GM19023 (cell line): ENCODE measurements at regions not wholly inside any gene's neighbourhood (a gene's known extent, or its start where the extent isn't known, plus 50 kb on each side); places are given as distances from the start of the nearest gene placed in this dataset.
A peak's percentile ranks its signal among the peaks of the same experiment; 100 is the strongest.
"Not testable (repeated sequence)": the region's sequence is repeated elsewhere in the genome, so short reads cannot be mapped to it uniquely, and the experiment has no call there.

Experiments
- ATAC-seq: cut with Tn5 transposase; IDR thresholded peaks from one replicate; pipeline ENCODE4 v1.9.1; 2021; ENCODE audit warnings: mild to moderate bottlenecking, moderate library complexity; ENCODE audit not compliant: unreplicated experiment

- no peak for ATAC-seq
Measured at GRCh38 chr13:73327579-73327978, 268.8 kb downstream of the KLF5 start.

- ATAC-seq = peak; percentile 69
Measured at GRCh38 chr13:73325723-73326558, 267.1 kb downstream of the KLF5 start.

GRCh38 chr13:73324842-73325722 lies 266.3 kb downstream of the KLF5 start:
- ATAC-seq = no peak

GRCh38 chr13:73323615-73324014 lies 264.8 kb downstream of the KLF5 start:
- no peak for ATAC-seq

DNA sequence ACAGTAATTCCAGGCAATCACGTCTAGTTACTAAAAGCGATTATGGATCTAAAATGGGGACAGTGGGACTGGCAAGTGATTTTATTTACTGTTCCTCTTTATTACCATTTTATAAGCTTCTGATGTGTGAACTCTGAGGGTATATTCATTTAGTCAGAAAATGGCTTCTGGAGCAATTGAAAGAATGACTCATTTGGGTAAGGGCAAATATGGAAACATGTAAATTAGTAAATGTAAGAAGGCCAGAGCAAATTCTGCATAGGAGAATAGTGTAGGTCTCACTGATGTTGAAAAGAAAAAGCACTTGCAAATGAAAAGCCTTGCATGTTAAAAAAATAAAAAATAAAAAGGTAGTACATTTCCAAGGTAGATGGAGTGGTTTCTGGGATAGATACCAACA lies 262.2 kb downstream of the KLF5 start:
- ATAC-seq = no peak

GRCh38 chr13:73317140-73317539 lies 258.3 kb downstream of the KLF5 start:
- no peak for ATAC-seq

- no peak for ATAC-seq
Measured at GRCh38 chr13:73310366-73310765, 251.6 kb downstream of the KLF5 start.

DNA sequence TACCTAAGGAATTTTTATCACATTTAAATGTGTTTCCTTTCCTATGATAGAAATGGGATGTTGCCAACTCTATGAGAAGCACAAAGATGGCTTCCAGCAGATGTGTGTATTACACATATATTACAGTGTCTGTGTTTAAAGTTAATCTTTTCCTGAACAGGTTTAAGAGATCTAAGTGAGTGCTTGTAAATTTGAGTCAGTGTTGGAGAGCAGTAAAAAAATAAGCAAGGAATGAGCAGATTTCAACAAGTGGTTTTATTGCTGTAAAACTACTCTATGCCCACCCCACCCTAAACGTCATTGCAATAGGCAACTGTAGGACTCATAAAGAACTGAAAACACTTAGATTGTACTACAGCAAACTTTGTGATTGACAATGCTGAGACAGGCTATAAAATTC lies 248.7 kb downstream of the KLF5 start:
- ATAC-seq = no peak

DNA sequence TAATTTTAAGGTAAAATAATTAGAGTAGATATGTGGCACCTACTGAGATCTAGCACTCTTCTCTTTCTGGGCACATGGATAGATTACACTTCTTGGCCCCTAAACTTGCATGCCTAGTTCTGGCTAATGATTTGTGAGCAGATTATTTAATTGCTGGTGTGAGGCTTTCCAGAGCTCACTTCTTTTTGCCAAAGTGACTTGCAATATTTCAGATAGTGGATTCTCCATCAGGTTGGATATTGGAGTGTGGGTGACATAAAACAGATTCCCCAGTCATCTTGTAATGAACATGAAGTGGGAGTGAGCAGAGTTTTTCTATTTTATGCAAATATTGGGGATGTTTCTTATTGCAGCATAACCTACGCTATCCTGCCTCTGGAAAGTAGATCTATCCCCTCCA lies 247.9 kb downstream of the KLF5 start:
- no peak for ATAC-seq

- no peak for ATAC-seq
Measured at GRCh38 chr13:73304442-73304841, 245.6 kb downstream of the KLF5 start.

DNA sequence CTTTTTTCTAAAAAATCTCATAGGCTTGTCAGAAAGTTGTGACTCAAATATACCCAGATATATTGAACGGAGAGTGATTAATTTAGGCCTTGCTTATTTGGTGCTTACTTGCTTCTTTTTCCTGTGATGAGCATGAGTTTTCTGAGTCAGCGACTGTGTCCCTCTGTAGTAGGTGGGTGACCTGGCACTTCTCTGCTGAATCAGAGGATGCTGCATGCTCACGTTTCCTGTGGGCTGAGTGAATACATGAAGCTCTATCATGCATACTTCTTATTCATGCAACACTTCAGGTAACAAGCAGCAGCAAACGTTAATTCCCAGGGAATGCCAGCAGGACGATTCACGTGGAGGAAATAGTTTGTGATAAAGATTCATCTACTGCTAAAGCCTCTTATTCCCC lies 245.0 kb downstream of the KLF5 start:
- ATAC-seq = no peak

DNA sequence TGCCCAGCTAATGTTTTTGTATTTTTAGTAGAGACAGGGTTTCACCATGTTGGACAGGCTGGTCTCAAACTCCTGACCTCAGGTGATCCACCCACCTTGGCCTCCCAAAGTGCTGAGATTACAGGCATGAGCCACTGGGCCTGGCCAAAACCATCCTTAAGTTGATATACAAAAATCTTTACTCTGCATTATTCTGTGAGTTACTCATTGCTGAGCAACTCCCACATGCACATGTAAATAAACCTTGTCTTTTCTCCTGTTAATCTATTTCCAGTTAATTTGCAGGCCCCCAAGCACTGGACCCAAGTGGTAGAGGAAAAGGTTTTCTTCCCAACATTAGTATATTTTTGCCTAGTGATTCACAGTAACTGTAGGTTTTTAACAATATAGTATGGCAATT lies 242.8 kb downstream of the KLF5 start:
- not testable (repeated sequence) for ATAC-seq

- ATAC-seq = no peak
Measured at GRCh38 chr13:73300718-73301425, 242.1 kb downstream of the KLF5 start.

GRCh38 chr13:73299787-73300186 lies 241.0 kb downstream of the KLF5 start:
- ATAC-seq = no peak

GRCh38 chr13:73293913-73294523 lies 235.2 kb downstream of the KLF5 start:
- ATAC-seq = no peak

GRCh38 chr13:73292127-73292526 lies 233.3 kb downstream of the KLF5 start:
- ATAC-seq = no peak

- ATAC-seq = no peak
Measured at GRCh38 chr13:73290844-73291243, 232.0 kb downstream of the KLF5 start.

DNA sequence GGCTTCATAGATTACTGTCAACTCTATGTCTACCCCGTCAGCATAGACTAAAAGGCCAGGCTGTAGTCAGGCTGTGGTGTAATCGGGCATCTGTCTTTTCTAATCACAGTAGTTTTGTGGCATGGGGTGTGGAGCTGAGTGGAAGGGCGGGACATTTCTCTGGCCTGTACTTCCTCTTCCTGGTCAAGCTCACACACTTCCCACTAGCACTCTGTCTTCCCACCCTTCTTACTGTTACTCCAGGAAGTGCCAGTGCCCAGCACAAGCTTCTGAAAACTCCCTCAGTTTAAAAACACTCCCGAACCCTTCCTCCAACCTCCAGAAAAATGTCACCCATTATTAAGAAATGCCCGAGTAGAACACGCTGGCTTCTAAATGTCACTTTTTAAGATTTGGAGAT lies 229.8 kb downstream of the KLF5 start:
- ATAC-seq = no peak

- no peak for ATAC-seq
Measured at GRCh38 chr13:73287831-73288230, 229.0 kb downstream of the KLF5 start.

DNA sequence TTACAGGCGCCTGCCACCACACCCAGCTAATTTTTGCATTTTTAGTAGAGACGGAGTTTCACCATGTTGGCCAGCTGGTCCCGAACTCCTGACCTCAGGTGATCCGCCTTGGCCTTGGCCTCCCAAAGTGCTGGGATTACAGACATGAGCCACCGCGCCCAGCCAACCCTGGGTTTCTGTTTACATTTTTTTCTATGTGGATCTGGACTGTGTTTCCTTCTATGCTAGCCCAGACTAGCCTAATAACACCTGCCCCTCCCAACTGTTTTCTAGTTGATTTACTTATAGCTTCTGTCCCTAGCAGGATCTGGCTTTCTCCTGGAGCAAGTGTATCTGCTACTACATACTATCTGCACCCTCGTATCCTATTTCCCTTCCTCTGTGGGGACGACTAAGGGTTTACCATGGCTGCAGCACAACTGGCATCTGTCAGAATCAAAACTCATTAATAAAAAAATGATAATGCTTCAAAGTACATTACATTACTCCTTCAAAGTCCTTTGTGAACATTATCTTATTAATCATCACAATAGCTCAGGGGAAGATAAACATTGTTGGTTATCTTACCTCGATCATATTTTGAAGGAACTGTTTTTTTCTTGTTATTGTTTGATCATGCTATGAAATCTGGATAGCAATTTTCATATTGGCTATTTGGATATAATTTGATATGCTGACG lies 228.3 kb downstream of the KLF5 start:
- ATAC-seq = no peak
